Umbilical cord (tissue), 1 donor: ENCODE measurements at regions not wholly inside any gene's neighbourhood (a gene's known extent, or its start where the extent isn't known, plus 50 kb on each side); places are given as distances from the start of the nearest gene placed in this dataset.

Experiments
- DNase-seq: peaks from one replicate; pipeline ENCODE4 v3.0.0-alpha.2; 2015; ENCODE audit warnings: low spot score

GRCh38 chr9:103615994-103616393 lies 478.1 kb upstream of the SMC2 start:
- no peak for DNase-seq

DNA sequence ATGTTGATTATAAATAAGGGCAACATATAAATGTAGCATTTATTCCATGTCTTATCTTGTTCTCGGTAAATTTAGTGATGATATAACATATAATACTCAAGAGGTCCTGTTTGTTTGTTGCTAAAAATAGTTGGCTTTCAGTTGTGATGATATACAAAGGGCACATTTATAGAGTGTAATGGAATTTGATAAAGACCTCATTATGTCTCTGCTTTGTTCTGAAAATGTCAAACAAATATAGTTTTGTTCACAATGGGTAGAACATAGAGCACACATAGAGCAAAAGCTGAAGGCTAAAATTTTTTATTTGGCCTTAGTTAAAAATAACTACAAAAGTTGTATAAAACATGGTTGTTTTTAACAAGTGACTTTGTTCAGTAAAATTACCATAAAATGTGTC lies 477.1 kb upstream of the SMC2 start:
- DNase-seq = no peak

DNA sequence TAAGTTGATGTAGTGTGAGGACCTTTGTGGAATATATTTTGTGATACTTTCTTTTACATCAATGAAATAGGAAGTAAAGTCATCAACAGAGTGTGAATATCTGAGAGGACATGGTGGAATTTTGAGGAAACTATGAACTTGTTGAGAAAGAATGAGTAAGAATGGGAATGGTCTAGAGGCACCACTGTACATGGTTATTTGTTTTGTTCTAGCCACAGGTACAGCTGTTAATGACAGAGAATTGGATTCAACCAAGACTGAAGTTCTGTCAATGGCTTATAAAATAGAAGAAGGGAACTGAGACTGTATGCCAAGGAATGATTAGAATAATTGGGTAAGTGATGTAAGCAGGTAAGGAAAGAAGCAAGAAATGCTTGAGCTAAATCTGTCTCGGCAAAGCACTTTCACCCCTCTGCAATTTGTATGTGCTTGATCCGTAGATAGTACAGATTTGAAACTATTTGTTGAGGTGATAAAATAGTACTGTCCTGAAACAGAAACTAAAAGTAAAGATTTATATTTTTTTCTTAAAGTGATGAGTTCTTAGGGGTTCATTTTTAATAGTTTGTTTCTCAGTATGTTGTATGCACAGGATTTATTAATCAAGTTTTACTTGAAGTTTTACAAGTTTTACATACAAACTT lies 468.8 kb upstream of the SMC2 start:
- no peak for DNase-seq

DNA sequence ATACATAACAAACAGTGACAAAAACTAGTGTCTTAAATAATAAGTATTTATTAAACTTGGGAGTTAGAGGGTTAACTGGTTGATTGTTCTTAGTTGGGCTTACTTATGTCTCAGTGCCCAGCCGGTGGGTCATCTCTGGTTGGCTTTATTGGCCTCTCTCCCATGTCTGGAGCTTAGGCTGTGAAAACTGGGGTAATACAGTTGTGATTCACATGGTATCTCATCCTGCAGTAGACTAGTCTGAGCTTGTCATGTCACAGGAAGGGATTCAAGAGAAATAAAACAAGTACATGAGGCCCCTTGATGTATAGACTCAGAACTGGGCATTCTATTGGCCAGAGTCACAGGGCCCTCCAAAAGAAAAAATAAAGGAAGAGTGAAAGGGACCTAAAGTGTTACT lies 466.4 kb upstream of the SMC2 start:
- DNase-seq = no peak

DNA sequence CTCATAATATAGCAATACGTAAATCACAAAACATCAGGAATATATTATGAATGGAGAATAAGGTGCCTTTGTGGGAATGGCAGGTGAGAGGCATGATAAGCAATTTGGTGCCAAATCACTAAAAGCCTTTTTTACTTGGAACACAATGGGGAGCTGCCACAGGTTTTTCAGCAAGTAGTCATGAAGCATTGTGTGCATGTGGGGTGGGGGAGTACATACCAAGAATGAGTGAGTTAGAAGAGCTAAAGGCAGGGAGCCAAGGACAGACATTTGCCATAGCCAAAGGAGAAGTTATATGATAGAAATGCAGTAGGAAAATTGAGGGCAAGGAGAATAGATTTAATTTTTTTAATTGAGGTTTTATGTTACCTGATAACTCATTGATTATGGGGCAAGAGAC lies 445.0 kb upstream of the SMC2 start:
- DNase-seq = no peak

- DNase-seq = no peak
These were observed 436.0 kb upstream of the SMC2 start for GRCh38 chr9:103658156-103658555.

GRCh38 chr9:103660830-103661229 lies 433.3 kb upstream of the SMC2 start:
- no peak for DNase-seq

DNA sequence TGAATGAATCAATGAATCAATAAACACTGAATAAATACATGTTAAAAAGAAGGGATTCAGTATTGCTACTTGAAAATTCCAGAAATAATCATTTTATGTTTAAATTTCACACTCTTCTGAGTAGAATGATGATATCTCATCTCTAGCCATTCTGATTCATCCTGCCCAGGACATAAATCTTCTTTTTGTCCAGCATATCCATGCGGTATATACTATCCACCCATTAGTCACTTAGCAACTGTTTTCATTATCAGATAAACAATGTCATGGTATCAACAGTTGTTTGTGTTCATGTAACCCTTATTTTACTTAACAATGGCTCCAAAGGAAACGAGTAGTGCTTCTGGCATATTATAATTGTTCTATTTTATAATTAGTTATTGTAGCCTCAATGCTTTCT lies 432.4 kb upstream of the SMC2 start:
- DNase-seq = no peak

GRCh38 chr9:103669296-103669695 lies 424.8 kb upstream of the SMC2 start:
- DNase-seq = no peak

DNA sequence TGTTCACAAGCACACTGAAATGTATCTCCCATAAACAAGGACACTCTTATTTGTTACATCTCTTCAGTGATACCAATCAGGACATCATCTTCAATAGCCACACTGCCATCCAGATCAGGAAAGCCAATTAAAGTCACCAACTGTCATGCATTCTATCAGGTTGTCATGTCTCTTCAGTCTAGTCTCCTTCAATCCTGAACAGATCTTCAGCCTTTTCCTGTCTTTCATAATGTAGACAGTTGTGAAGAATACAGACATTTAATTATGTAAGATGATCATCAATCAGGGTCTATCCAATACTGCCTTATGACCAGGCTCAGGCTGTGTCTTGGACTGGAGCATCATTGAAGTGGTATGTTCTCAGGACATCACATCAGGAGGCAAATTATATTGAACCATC lies 419.8 kb upstream of the SMC2 start:
- no peak for DNase-seq

- no peak for DNase-seq
These were observed 413.5 kb upstream of the SMC2 start for GRCh38 chr9:103680581-103680980.

GRCh38 chr9:103681435-103681834 lies 412.7 kb upstream of the SMC2 start:
- no peak for DNase-seq

GRCh38 chr9:103700195-103700962 lies 393.7 kb upstream of the SMC2 start:
- DNase-seq = no peak

DNA sequence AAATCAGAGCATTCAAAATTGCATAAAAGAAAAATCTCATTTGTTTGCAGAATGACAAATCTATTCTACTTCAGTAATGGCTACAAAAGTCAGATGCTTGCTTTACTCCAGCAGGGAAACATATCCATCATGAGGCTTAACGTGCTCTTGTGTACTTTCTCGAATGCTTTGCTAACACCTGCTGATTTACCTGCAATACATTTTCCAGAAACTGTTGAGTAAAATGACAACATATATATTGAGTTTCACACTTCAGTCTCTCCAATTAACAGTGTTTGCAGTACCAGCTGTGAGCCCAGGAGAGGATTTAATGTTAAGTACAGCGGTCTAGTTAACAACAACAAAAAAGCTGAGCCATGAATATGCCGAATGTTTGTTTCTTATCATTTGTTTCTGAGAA lies 391.5 kb upstream of the SMC2 start:
- no peak for DNase-seq

- DNase-seq = no peak
These were observed 386.9 kb upstream of the SMC2 start for GRCh38 chr9:103707181-103707580.

- DNase-seq = no peak
These were observed 384.7 kb upstream of the SMC2 start for GRCh38 chr9:103709366-103709765.

GRCh38 chr9:103713631-103714030 lies 380.5 kb upstream of the SMC2 start:
- DNase-seq = no peak

GRCh38 chr9:103714992-103715391 lies 379.1 kb upstream of the SMC2 start:
- no peak for DNase-seq

- no peak for DNase-seq
These were observed 373.1 kb upstream of the SMC2 start for GRCh38 chr9:103721056-103721455.

GRCh38 chr9:103730866-103731265 lies 363.2 kb upstream of the SMC2 start:
- no peak for DNase-seq

- no peak for DNase-seq
These were observed 362.6 kb upstream of the SMC2 start for GRCh38 chr9:103731541-103731940.

- DNase-seq = no peak
These were observed 359.6 kb upstream of the SMC2 start for GRCh38 chr9:103734471-103734870.

DNA sequence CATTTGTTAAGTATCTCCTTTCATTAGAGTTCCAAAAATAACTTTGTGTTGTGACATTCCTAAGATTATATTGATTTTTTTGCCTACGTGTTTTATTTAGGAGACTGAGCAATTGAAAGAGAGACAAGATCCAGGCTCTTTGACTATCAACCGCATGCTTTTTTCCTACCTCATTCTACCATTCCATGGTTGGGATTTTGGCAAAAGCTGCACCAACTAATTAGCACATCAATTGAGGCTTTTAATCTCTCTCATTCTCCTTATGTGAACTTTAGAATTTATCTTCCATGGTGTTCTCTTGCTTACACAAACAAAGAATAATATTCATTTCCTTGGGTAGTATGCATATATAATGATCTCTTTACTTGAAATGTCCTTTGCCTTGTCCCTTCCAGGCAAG lies 338.7 kb upstream of the SMC2 start:
- no peak for DNase-seq

- no peak for DNase-seq
These were observed 338.1 kb upstream of the SMC2 start for GRCh38 chr9:103755986-103756385.
